Tibial nerve (tissue), 4 donors: ENCODE measurements at regions not wholly inside any gene's neighbourhood (a gene's known extent, or its start where the extent isn't known, plus 50 kb on each side); places are given as distances from the start of the nearest gene placed in this dataset.

Experiments
- EP300 ChIP-seq, 2 donors: sonication (generic); formaldehyde crosslinking; IDR thresholded peaks; one replicate each; pipeline ENCODE4 v1.6.1; 2017; ENCODE audit warnings: antibody characterized with exemption in 2 of 2, mild to moderate bottlenecking in 1 of 2
- POLR2A ChIP-seq, 2 donors: fragments of 450-650 bp; IDR thresholded peaks; one replicate each; pipeline ENCODE4 v1.6.1; 2017; ENCODE audit warnings: antibody characterized with exemption in 2 of 2, mild to moderate bottlenecking in 2 of 2, moderate library complexity in 2 of 2
- TF ChIP-seq, protein P1 (sequence below), 5 experiments: fragments of 200-600 bp in 3 of 5; fragments of 450-650 bp in 2 of 5; sonication (generic) in 3 of 5; IDR thresholded peaks; one replicate each; pipeline ENCODE4 v1.5.1; 2016 to 2019; ENCODE audit warnings: antibody characterized with exemption in 5 of 5, mild to moderate bottlenecking in 3 of 5, moderate library complexity in 2 of 5

DNA sequence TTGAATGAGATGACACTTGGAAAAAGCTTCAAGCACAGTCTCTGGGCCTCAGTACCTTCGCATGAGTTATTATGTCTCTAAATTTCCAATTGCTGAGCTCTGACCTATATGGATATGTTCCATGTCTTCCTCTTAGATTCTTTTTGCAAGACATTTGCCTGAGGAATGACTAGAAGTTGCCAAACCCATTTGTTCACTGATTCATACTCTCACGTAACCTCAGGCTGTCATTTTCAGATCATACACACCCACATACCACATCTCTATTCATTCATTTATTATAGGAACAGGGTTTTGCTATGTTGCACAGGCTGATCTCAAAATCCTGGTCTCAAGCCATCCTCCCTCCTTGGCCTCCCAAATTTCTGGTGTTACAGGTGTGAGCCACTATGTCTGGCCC, 2137.1 kb upstream of the TENM3 start:
- TF ChIP-seq, protein P1, sequence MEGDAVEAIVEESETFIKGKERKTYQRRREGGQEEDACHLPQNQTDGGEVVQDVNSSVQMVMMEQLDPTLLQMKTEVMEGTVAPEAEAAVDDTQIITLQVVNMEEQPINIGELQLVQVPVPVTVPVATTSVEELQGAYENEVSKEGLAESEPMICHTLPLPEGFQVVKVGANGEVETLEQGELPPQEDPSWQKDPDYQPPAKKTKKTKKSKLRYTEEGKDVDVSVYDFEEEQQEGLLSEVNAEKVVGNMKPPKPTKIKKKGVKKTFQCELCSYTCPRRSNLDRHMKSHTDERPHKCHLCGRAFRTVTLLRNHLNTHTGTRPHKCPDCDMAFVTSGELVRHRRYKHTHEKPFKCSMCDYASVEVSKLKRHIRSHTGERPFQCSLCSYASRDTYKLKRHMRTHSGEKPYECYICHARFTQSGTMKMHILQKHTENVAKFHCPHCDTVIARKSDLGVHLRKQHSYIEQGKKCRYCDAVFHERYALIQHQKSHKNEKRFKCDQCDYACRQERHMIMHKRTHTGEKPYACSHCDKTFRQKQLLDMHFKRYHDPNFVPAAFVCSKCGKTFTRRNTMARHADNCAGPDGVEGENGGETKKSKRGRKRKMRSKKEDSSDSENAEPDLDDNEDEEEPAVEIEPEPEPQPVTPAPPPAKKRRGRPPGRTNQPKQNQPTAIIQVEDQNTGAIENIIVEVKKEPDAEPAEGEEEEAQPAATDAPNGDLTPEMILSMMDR (IDR thresholded peaks at IDR 0.05) = no peak
- TF ChIP-seq POLR2A (IDR thresholded peaks at IDR 0.05) (no peak), EP300 (IDR thresholded peaks at IDR 0.05) (no peak)
